HepG2 (cell line): ENCODE measurements at regions not wholly inside any gene's neighbourhood (a gene's known extent, or its start where the extent isn't known, plus 50 kb on each side); places are given as distances from the start of the nearest gene placed in this dataset.

Experiments used
- ATAC-seq: fragments of 200-7000 bp; cut with Tn5 transposase; 3 replicates; pipeline ENCODE4 v1.9.1; 2020; ENCODE audit warnings: mild to moderate bottlenecking, moderate library complexity
- BruUV-seq: library from RNA; stranded (reverse); fragments of 400-500 nt; replicated peaks from 2 replicates; lab custom pipeline; 2021; lab: Mats Ljungman, UMichigan
- CTCF ChIA-PET: fragments of 300-600 bp; formaldehyde crosslinking; extraction: SDS; loops from one replicate; lab custom pipeline; 2021; ENCODE audit warnings: low total read pairs, inconsistent platforms, low intra/inter-chr PET ratio; lab: Yijun Ruan, JAX
- POLR2A ChIA-PET: fragments of 350-600 bp; sonication (Branson Sonifier 250); formaldehyde crosslinking; loops from one replicate; lab custom pipeline; 2020; ENCODE audit warnings: antibody characterized with exemption, inconsistent platforms; lab: Yijun Ruan, JAX
- DNase-seq: peaks from one replicate; pipeline ENCODE4 v3.0.0-alpha.2; 2015; ENCODE audit warnings: low spot score
- FAIRE-seq: peaks from 3 replicates; lab custom pipeline; 2011; peaks lifted over from hg19 to GRCh38; lab: Jason Lieb, UNC
- H2AFZ ChIP-seq: one replicate; pipeline ENCODE4 v1.6.1; 2011; ENCODE audit warnings: low read length, inconsistent platforms
- H3K27ac ChIP-seq: fragments of 300-600 bp; 3 replicates; pipeline ENCODE4 v1.8.0; 2011; ENCODE audit warnings: mixed run types, mild to moderate bottlenecking, mixed read lengths, low read length, inconsistent platforms; ENCODE audit not compliant: insufficient read depth; ENCODE audit errors: extremely low read length
- H3K27me3 ChIP-seq, 2 experiments: fragments of 200-600 bp in 1 of 2; 2 replicates in 1 of 2; 3 replicates in 1 of 2; pipeline versions ENCODE4 v1.6.0 to v1.8.0; 2011; ENCODE audit warnings: low read length in 2 of 2, mild to moderate bottlenecking in 2 of 2, moderate library complexity in 2 of 2, inconsistent platforms in 1 of 2; ENCODE audit not compliant: insufficient read depth in 2 of 2, control insufficient read depth in 1 of 2
- H3K36me3 ChIP-seq, 2 experiments: fragments of 200-600 bp in 1 of 2; replicated peaks in 1 of 2; 2 replicates in 1 of 2; 3 replicates in 1 of 2; pipeline versions ENCODE4 v1.5.1 to v1.8.0; 2011; ENCODE audit warnings: low read length in 2 of 2, inconsistent platforms in 1 of 2; ENCODE audit not compliant: insufficient read depth in 2 of 2, control insufficient read depth in 1 of 2
- H3K4me1 ChIP-seq: 2 replicates; pipeline ENCODE4 v1.5.1; 2012; ENCODE audit warnings: low read length, inconsistent platforms; ENCODE audit not compliant: insufficient read depth
- H3K4me2 ChIP-seq: 2 replicates; pipeline ENCODE4 v1.6.0; 2011; ENCODE audit warnings: low read depth, low read length, inconsistent platforms
- H3K4me3 ChIP-seq, 3 experiments: fragments of 200-600 bp in 1 of 3; sonication (generic), shearing (Covaris generic) in 1 of 3; replicated peaks in 1 of 3; 2 replicates each; pipeline ENCODE4 v1.5.1; 2011 to 2016; ENCODE audit warnings: low read length in 3 of 3, inconsistent platforms in 2 of 3, low read depth in 2 of 3, mild to moderate bottlenecking in 2 of 3, control low read depth in 1 of 3, mixed read lengths in 1 of 3; ENCODE audit not compliant: insufficient read depth in 1 of 3
- H3K79me2 ChIP-seq: one replicate; pipeline ENCODE4 v1.6.1; 2011; ENCODE audit warnings: low read length, inconsistent platforms; ENCODE audit not compliant: insufficient read depth
- H3K9ac ChIP-seq: 2 replicates; pipeline ENCODE4 v1.6.0; 2011; ENCODE audit warnings: mild to moderate bottlenecking, low read depth, low read length, inconsistent platforms; ENCODE audit not compliant: insufficient read depth
- H3K9me3 ChIP-seq: 2 replicates; pipeline ENCODE4 v1.5.1; 2012; ENCODE audit warnings: mild to moderate bottlenecking, low read length
- H4K20me1 ChIP-seq: 2 replicates; pipeline ENCODE4 v1.6.0; 2011; ENCODE audit warnings: inconsistent platforms, mild to moderate bottlenecking, low read length, moderate library complexity; ENCODE audit not compliant: insufficient read depth
- NCOA1 ChIP-seq: sonication (generic); formaldehyde crosslinking; IDR thresholded peaks from 2 replicates; pipeline ENCODE4 v1.9.0; 2021; ENCODE audit warnings: missing genetic modification reagents
- NCOA5 ChIP-seq: sonication (generic); formaldehyde crosslinking; IDR thresholded peaks from 2 replicates; pipeline ENCODE4 v1.4.0; 2020; ENCODE audit warnings: missing genetic modification reagents
- SNAI1 ChIP-seq: sonication (generic); formaldehyde crosslinking; IDR thresholded peaks from 2 replicates; pipeline ENCODE4 v1.5.0; 2020; ENCODE audit warnings: mild to moderate bottlenecking, missing genetic modification reagents, borderline replicate concordance
- YEATS2 ChIP-seq: sonication (generic); formaldehyde crosslinking; IDR thresholded peaks from 2 replicates; pipeline ENCODE4 v1.4.0; 2020; ENCODE audit warnings: missing genetic modification reagents, borderline replicate concordance
- ZNF160 ChIP-seq: sonication (generic); formaldehyde crosslinking; IDR thresholded peaks from 2 replicates; pipeline ENCODE4 v1.8.0; 2022; ENCODE audit warnings: mild to moderate bottlenecking, inconsistent platforms, missing genetic modification reagents
- ZNF292 ChIP-seq: sonication (generic); formaldehyde crosslinking; IDR thresholded peaks from 2 replicates; pipeline ENCODE4 v1.8.1; 2022; ENCODE audit warnings: mild to moderate bottlenecking, low read depth, missing genetic modification reagents, borderline replicate concordance
- WGBS: methylation state at CpG from one replicate; pipeline ENCODE4 v1.1.6; 2017; ENCODE audit warnings: low lambda C conversion rate; 5-methylcytosine and 5-hydroxymethylcytosine counted together
- in situ Hi-C: cut with HindIII; loops from 2 replicates; pipeline ENCODE4 v1.10.0; 2017; ENCODE audit warnings: low pct_unique_long_range_greater_than_20kb; ENCODE audit not compliant: extremely low pct_ligation_motif_present
- intact Hi-C: fragments of 100-400 bp; cut with micrococcal nuclease; formaldehyde crosslinking; loops from one replicate; pipeline ENCODE4 v1.10.0; 2022; ENCODE audit not compliant: unreplicated experiment
- TF ChIP-seq, protein P1 (sequence below): IDR thresholded peaks from 2 replicates; pipeline ENCODE4 v1.6.1; 2016; ENCODE audit warnings: mild to moderate bottlenecking
- TF ChIP-seq, protein P2 (sequence below): sonication (generic); formaldehyde crosslinking; IDR thresholded peaks from 2 replicates; pipeline ENCODE4 v1.8.1; 2023; ENCODE audit warnings: mild to moderate bottlenecking, inconsistent platforms, moderate library complexity, missing genetic modification reagents, borderline replicate concordance
- TF ChIP-seq, protein P3 (sequence below): sonication (generic); formaldehyde crosslinking; IDR thresholded peaks from 2 replicates; pipeline ENCODE4 v1.9.0; 2021; ENCODE audit warnings: missing genetic modification reagents, borderline replicate concordance

DNA sequence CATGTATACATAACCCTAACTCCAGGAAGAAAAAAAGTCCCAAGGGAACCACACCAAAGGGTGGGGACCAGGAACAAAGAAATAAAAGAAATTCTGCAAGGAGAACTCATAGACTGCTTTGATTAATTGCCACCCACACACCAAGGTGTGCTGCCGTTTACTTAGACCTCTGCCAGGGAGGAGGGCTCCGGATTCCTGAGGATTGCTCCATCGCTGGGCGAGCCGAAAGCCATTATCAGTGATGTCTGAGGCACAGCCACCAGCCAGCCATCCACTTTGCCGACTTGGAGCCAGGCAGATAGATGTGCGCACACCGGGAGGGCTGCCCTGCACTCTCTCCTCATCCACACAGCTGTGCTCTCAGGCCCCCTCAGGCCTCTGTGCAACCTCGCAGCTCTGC, 272.7 kb upstream of the FOXQ1 start:
- no peak for FAIRE-seq
- TF ChIP-seq, protein P1, sequence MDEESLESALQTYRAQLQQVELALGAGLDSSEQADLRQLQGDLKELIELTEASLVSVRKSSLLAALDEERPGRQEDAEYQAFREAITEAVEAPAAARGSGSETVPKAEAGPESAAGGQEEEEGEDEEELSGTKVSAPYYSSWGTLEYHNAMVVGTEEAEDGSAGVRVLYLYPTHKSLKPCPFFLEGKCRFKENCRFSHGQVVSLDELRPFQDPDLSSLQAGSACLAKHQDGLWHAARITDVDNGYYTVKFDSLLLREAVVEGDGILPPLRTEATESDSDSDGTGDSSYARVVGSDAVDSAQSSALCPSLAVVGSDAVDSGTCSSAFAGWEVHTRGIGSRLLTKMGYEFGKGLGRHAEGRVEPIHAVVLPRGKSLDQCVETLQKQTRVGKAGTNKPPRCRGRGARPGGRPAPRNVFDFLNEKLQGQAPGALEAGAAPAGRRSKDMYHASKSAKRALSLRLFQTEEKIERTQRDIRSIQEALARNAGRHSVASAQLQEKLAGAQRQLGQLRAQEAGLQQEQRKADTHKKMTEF (CRISPR knock-in tag): no peak
- TF ChIP-seq, protein P2, sequence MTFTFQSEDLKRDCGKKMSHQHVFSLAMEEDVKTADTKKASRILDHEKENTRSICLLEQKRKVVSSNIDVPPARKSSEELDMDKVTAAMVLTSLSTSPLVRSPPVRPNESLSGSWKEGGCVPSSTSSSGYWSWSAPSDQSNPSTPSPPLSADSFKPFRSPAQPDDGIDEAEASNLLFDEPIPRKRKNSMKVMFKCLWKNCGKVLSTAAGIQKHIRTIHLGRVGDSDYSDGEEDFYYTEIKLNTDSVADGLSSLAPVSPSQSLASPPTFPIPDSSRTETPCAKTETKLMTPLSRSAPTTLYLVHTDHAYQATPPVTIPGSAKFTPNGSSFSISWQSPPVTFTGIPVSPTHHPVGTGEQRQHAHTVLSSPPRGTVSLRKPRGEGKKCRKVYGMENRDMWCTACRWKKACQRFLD (CRISPR knock-in tag): no peak
- TF ChIP-seq NCOA1 (CRISPR knock-in tag) (no peak), NCOA5 (CRISPR knock-in tag) (no peak), YEATS2 (CRISPR knock-in tag) (no peak), SNAI1 (CRISPR knock-in tag) (no peak), ZNF160 (no peak), ZNF292 (CRISPR knock-in tag) (no peak)
- TF ChIP-seq, protein P3, sequence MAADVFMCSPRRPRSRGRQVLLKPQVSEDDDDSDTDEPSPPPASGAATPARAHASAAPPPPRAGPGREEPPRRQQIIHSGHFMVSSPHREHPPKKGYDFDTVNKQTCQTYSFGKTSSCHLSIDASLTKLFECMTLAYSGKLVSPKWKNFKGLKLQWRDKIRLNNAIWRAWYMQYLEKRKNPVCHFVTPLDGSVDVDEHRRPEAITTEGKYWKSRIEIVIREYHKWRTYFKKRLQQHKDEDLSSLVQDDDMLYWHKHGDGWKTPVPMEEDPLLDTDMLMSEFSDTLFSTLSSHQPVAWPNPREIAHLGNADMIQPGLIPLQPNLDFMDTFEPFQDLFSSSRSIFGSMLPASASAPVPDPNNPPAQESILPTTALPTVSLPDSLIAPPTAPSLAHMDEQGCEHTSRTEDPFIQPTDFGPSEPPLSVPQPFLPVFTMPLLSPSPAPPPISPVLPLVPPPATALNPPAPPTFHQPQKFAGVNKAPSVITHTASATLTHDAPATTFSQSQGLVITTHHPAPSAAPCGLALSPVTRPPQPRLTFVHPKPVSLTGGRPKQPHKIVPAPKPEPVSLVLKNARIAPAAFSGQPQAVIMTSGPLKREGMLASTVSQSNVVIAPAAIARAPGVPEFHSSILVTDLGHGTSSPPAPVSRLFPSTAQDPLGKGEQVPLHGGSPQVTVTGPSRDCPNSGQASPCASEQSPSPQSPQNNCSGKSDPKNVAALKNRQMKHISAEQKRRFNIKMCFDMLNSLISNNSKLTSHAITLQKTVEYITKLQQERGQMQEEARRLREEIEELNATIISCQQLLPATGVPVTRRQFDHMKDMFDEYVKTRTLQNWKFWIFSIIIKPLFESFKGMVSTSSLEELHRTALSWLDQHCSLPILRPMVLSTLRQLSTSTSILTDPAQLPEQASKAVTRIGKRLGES (CRISPR knock-in tag): no peak
- no TSS peak for BruUV-seq
- Histone ChIP-seq H3K4me1 (peaks cover 52% of the 10 kb centered on the region), H3K79me2 (no peaks in the 10 kb centered on the region), H3K4me2 (no peak overlapping the region), H3K4me3 (no peak overlapping the region), H3K27ac (no peak overlapping the region), H4K20me1 (no peaks in the 10 kb centered on the region), H2AFZ (no peak overlapping the region), H3K9ac (no peak overlapping the region), H3K9me3 (no peaks in the 10 kb centered on the region), H3K36me3 (no peaks in the 10 kb centered on the region), H3K27me3 (no peaks in the 10 kb centered on the region)
- ATAC-seq: no peak
- CTCF ChIA-PET: no interaction called here
- intact Hi-C loops: no loop called here
- in situ Hi-C loops: no loop called here
- no peak for DNase-seq
- POLR2A ChIA-PET: interaction anchor here (0.7 kb wide), 1 partner anchor 16 kb away, joined by 3 read pairs; no protein-coding TSS in a partner anchor
- 93% methylated on average over 9 of the region's 9 CpGs for WGBS
